KMS-11 (cell line): ENCODE measurements at regions not wholly inside any gene's neighbourhood (a gene's known extent, or its start where the extent isn't known, plus 50 kb on each side); places are given as distances from the start of the nearest gene placed in this dataset.

Source experiments
- H2AFZ ChIP-seq: fragments of 200-600 bp; sonication (generic); 2 replicates; pipeline ENCODE4 v1.6.1; 2016; ENCODE audit warnings: antibody characterized with exemption, mixed run types, low read depth
- H3K27ac ChIP-seq: fragments of 200-600 bp; sonication (generic); 2 replicates; pipeline ENCODE4 v1.6.1; 2016; ENCODE audit warnings: mild to moderate bottlenecking, mixed run types
- H3K27me3 ChIP-seq: fragments of 200-600 bp; sonication (generic); 2 replicates; pipeline ENCODE4 v1.6.1; 2017; ENCODE audit warnings: mild to moderate bottlenecking, low read depth, mixed run types, moderate library complexity; ENCODE audit not compliant: insufficient read depth
- H3K36me3 ChIP-seq: fragments of 200-600 bp; sonication (generic); 2 replicates; pipeline ENCODE4 v1.6.1; 2017; ENCODE audit warnings: mild to moderate bottlenecking, mixed run types; ENCODE audit not compliant: insufficient read depth
- H3K4me1 ChIP-seq: fragments of 200-600 bp; sonication (generic); 2 replicates; pipeline ENCODE4 v1.6.1; 2016; ENCODE audit warnings: mild to moderate bottlenecking, low read depth, mixed run types; ENCODE audit not compliant: poor library complexity, severe bottlenecking
- H3K4me2 ChIP-seq: fragments of 200-600 bp; sonication (generic); 2 replicates; pipeline ENCODE4 v1.7.0; 2016; ENCODE audit warnings: mild to moderate bottlenecking, mixed run types
- H3K4me3 ChIP-seq: fragments of 200-600 bp; sonication (generic); IDR thresholded peaks from 2 replicates; pipeline ENCODE4 v1.6.1; 2017; ENCODE audit warnings: low read depth, low read length, mixed read lengths; ENCODE audit not compliant: insufficient read depth
- H3K79me2 ChIP-seq: fragments of 200-600 bp; sonication (generic); 2 replicates; pipeline ENCODE4 v1.6.1; 2016; ENCODE audit warnings: low read depth, mixed run types; ENCODE audit not compliant: insufficient read depth
- H3K9ac ChIP-seq: fragments of 200-600 bp; sonication (generic); 2 replicates; pipeline ENCODE4 v1.6.1; 2016; ENCODE audit warnings: mild to moderate bottlenecking, mixed run types
- H4K20me1 ChIP-seq: fragments of 200-600 bp; sonication (generic); 2 replicates; pipeline ENCODE4 v1.6.1; 2016; ENCODE audit warnings: mild to moderate bottlenecking, mixed run types; ENCODE audit not compliant: insufficient read depth
- TF ChIP-seq, protein P1 (sequence below): fragments of 200-600 bp; sonication (generic); conservative IDR thresholded peaks from 2 replicates; pipeline ENCODE4 v1.6.1; 2017; ENCODE audit warnings: low read depth, mild to moderate bottlenecking, antibody characterized with exemption, low read length, moderate library complexity, mixed read lengths

DNA sequence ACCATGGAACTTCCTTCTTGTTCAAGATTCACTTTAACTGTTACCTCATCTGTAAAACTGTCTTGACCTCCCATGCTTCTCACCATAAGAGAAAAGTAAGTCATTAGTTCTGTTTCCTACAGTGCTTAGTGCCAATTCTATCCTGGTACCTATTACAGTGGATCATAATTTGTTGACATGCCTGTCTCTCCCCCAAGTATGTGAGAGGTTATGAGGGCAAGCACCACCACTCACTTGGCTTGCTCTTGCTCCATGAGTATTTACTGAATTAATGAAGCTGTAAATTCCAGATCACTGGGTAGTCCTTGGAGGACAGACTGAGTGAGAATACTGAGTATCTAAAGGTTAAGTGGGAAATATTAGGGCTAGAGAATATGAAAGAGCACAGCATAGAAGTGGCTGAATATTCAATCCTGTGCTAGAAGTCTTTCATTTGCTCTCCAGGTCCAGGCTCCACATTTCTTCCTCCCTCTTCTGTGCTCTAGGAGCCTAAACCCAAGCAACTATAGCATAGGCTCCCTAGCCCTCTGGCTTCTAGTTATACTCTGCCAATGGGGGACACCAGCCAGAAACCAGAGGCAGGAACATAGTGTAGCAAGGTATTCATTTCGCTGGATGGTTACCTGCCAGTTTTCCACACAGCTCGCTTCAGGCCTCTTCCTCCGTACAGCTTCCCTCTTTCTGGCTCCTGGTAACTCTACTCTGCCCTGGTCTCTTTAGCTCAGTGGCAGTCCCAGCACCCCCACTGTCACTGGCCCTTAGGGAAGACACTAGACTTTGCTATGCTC lies 118.2 kb upstream of the SLC5A12 start:
- H3K27me3 ChIP-seq = no peaks in the 10 kb centered on the region
- H2AFZ ChIP-seq = no peak overlapping the region

DNA sequence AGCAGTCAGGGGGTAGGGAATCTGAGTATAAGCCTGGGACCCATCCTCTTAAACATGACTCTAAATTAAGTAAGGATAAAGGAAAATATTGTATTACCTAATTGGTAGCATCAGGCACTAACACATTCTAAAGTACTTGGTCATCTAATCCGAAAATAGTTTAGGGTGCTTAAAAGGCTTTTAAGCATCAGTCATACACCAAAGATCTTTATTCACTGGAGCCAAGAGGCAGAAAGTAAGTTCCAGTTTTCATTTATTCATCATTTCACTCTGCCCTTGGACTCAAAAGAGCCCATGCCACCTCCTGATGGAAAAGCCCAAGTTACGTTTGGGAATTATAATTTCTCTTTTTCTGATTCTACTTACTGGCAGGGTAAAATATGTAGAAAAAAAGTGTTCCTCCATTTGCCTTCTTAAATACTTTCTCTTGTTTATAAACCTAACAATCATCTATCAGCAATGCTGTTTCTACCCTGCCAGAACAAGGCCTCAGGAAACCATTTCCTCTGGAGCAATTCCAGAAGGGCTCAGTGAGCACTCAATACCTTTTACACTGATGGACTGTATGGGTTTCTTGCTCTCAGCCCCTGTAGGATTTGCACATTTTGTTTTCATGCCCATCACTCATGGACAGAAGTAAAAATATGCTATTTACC lies 120.1 kb upstream of the SLC5A12 start:
- H3K27ac ChIP-seq = no peak overlapping the region
- no peaks in the 10 kb centered on the region; the same call in 1 of the 2 replicates for H3K36me3 ChIP-seq
- H3K27me3 ChIP-seq = no peaks in the 10 kb centered on the region
- H3K4me1 ChIP-seq = no peaks in the 10 kb centered on the region
- no peak overlapping the region for H3K4me3 ChIP-seq
- TF ChIP-seq, protein P1, sequence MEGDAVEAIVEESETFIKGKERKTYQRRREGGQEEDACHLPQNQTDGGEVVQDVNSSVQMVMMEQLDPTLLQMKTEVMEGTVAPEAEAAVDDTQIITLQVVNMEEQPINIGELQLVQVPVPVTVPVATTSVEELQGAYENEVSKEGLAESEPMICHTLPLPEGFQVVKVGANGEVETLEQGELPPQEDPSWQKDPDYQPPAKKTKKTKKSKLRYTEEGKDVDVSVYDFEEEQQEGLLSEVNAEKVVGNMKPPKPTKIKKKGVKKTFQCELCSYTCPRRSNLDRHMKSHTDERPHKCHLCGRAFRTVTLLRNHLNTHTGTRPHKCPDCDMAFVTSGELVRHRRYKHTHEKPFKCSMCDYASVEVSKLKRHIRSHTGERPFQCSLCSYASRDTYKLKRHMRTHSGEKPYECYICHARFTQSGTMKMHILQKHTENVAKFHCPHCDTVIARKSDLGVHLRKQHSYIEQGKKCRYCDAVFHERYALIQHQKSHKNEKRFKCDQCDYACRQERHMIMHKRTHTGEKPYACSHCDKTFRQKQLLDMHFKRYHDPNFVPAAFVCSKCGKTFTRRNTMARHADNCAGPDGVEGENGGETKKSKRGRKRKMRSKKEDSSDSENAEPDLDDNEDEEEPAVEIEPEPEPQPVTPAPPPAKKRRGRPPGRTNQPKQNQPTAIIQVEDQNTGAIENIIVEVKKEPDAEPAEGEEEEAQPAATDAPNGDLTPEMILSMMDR = no peak
- H4K20me1 ChIP-seq = no peaks in the 10 kb centered on the region
- no peak overlapping the region for H2AFZ ChIP-seq
- no peak overlapping the region for H3K4me2 ChIP-seq
- H3K9ac ChIP-seq = no peak overlapping the region
- H3K79me2 ChIP-seq = no peaks in the 10 kb centered on the region

More for the DNA sequence above, 118.2 kb upstream of the SLC5A12 start:
- H3K4me2 ChIP-seq = no peak overlapping the region
- H4K20me1 ChIP-seq = no peaks in the 10 kb centered on the region
- H3K36me3 ChIP-seq = no peaks in the 10 kb centered on the region; the same call in 1 of the 2 replicates
- no peaks in the 10 kb centered on the region for H3K4me1 ChIP-seq
- H3K79me2 ChIP-seq = no peaks in the 10 kb centered on the region
- no peak overlapping the region for H3K4me3 ChIP-seq
- no peak overlapping the region for H3K27ac ChIP-seq
- TF ChIP-seq, protein P1 = no peak
- no peak overlapping the region for H3K9ac ChIP-seq

DNA sequence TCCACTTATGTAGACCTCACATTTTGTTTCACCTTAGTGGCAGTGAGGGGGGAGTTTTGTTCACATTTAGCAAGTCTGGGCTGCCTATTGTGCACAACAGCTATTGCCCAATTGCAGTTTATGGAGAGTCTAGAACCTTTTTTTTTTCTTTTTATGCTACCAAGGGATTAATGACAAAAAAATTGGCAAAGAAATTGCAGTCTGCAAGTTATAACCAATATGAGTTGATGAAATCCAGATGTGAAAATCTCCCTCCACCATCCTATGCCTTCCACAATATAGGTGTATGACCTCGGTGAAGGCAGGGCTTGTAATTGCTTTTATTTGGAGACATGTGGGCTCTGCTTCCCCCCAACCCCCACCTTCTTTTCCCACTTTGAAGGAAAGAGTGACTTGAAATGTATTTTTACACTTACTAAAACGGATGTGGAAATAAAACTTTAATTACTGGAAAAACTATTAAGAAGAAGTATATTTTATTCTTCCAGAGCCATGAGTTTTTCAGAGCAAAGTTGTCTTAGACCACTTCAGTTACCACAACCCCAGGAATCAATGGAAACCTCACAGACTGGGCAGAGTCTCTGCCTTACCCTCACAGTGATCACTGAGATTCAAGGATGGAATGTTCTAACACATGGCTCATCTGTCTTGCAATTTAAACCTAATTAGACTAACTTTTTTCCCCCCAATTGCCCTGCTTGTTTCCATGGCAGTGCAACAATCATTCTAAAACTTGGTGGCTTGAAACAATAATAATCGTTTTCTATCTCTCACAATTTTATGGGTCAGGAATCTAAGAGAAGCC lies 120.8 kb upstream of the SLC5A12 start:
- Histone ChIP-seq H3K36me3 (no peaks in the 10 kb centered on the region; the same call in 1 of the 2 replicates), H3K27ac (no peak overlapping the region), H3K4me2 (no peak overlapping the region), H3K9ac (no peak overlapping the region), H3K79me2 (no peaks in the 10 kb centered on the region), H3K4me3 (no peak overlapping the region), H2AFZ (no peak overlapping the region), H3K27me3 (no peaks in the 10 kb centered on the region), H3K4me1 (no peaks in the 10 kb centered on the region), H4K20me1 (no peaks in the 10 kb centered on the region)
- TF ChIP-seq, protein P1 = no peak

DNA sequence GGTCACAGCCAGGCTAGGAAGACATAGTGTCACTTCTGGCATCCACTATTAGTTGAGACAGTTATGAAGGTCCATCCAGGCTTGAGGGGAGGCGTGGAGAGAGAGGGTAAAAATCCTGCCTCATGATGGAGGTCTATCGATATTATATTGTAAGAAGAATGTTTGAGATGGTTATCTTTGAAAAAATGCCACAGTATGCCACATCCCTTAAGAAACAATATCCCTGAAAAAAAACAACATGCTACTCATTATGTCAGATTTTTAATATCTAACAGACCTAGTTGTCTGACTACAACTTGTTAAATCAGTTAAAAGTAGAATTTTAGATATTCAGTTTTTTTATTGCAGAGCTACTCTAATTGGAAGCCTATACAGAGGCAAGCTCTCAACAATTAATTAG lies 121.7 kb upstream of the SLC5A12 start:
- Histone ChIP-seq H2AFZ (no peak overlapping the region), H3K9ac (no peak overlapping the region), H3K79me2 (no peaks in the 10 kb centered on the region), H3K4me2 (no peak overlapping the region), H3K4me3 (no peak overlapping the region), H3K36me3 (no peaks in the 10 kb centered on the region; the same call in 1 of the 2 replicates), H4K20me1 (no peaks in the 10 kb centered on the region), H3K4me1 (no peaks in the 10 kb centered on the region), H3K27me3 (no peaks in the 10 kb centered on the region), H3K27ac (no peak overlapping the region)
- TF ChIP-seq, protein P1 = no peak
